NCI-H2107 treated with DMSO at 0.1 percent for 48 hours (cell line): ENCODE measurements at regions not wholly inside any gene's neighbourhood (a gene's known extent, or its start where the extent isn't known, plus 50 kb on each side); places are given as distances from the start of the nearest gene placed in this dataset.

ENCODE experiments used
- DNase-seq: peaks from one replicate; lab custom pipeline; 2025; ENCODE audit not compliant: unreplicated experiment; lab: John Stamatoyannopoulos, UW

GRCh38 chr6:139426795-139427194 lies 52.3 kb upstream of the CITED2 start:
- no peak for DNase-seq

- peak; percentile 90 for DNase-seq
Observed at GRCh38 chr6:139425780-139426179, 51.3 kb upstream of the CITED2 start.

- DNase-seq: peak; percentile 9
Observed at GRCh38 chr6:139423971-139424667, 49.7 kb upstream of the CITED2 start.
